ENCODE measurements at regions not wholly inside any gene's neighbourhood (a gene's known extent, or its start where the extent isn't known, plus 50 kb on each side); places are given as distances from the start of the nearest gene placed in this dataset.

DNA sequence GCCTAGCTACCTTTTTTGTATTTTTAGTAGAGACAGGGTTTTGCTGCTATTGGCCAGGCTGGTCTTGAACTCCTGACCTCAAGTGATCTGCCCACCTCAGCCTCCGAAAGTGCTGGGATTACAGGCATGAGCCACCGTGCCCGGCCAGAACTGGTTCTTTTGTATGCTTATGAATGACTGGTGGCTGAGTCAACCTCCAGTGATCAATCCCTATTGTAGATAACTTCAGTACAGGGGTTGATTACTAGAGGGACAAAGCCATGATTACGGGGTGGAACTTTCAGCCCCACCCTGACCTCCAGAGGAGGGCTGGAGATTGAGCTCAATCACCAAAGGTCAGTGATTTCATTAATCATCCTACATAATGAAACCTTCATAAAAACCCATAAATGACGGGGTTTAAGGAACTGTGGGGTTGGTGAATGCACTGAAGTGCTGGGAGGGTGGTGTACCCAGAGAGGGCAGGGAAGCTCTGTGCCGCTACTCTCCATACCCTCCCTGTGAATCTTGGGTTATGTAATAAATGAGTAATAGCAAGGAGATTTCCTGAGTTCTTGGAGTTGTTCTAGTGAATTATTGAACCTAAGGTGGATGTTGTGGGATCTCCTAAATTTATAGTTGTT, 281.8 kb upstream of the CXCR4 start:
- H3K9me3 ChIP-seq (ENCODE audit: low read length): no peaks in the 10 kb centered on the region
- no peaks in the 10 kb centered on the region for H3K36me3 ChIP-seq (ENCODE audit: insufficient read depth, low read length)
- H4K20me1 ChIP-seq (ENCODE audit: insufficient read depth): no peaks in the 10 kb centered on the region
- no peaks in the 10 kb centered on the region for H3K27me3 ChIP-seq (ENCODE audit: insufficient read depth, low read depth, low read length)
- H2AFZ ChIP-seq (ENCODE audit: low read depth, low read length): no peak overlapping the region
- no peak overlapping the region for H3K9ac ChIP-seq (ENCODE audit: low read length)
- H3K27ac ChIP-seq (ENCODE audit: low read length): no peak overlapping the region
- H3K4me3 ChIP-seq (ENCODE audit: low read length): no peak overlapping the region
- H3K9me2 ChIP-seq (ENCODE audit: insufficient read depth, low read length): no peaks in the 10 kb centered on the region
- H3F3A ChIP-seq (ENCODE audit: insufficient read depth, low read length, poor library complexity, severe bottlenecking): no peaks in the 10 kb centered on the region
- TF ChIP-seq RAD21 (conservative IDR thresholded peaks at IDR 0.05) (no peak), EZH2 (IDR thresholded peaks at IDR 0.05; ENCODE audit: borderline replicate concordance, insufficient read depth, low read length, poor library complexity, severe bottlenecking) (no peak), TAF1 (IDR thresholded peaks at IDR 0.05; ENCODE audit: low read depth) (no peak), SMC3 (conservative IDR thresholded peaks at IDR 0.05; ENCODE audit: poor library complexity) (no peak), EP300 (conservative IDR thresholded peaks at IDR 0.05; ENCODE audit: poor library complexity, severe bottlenecking) (no peak)
- TF ChIP-seq, protein P1, sequence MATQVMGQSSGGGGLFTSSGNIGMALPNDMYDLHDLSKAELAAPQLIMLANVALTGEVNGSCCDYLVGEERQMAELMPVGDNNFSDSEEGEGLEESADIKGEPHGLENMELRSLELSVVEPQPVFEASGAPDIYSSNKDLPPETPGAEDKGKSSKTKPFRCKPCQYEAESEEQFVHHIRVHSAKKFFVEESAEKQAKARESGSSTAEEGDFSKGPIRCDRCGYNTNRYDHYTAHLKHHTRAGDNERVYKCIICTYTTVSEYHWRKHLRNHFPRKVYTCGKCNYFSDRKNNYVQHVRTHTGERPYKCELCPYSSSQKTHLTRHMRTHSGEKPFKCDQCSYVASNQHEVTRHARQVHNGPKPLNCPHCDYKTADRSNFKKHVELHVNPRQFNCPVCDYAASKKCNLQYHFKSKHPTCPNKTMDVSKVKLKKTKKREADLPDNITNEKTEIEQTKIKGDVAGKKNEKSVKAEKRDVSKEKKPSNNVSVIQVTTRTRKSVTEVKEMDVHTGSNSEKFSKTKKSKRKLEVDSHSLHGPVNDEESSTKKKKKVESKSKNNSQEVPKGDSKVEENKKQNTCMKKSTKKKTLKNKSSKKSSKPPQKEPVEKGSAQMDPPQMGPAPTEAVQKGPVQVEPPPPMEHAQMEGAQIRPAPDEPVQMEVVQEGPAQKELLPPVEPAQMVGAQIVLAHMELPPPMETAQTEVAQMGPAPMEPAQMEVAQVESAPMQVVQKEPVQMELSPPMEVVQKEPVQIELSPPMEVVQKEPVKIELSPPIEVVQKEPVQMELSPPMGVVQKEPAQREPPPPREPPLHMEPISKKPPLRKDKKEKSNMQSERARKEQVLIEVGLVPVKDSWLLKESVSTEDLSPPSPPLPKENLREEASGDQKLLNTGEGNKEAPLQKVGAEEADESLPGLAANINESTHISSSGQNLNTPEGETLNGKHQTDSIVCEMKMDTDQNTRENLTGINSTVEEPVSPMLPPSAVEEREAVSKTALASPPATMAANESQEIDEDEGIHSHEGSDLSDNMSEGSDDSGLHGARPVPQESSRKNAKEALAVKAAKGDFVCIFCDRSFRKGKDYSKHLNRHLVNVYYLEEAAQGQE (IDR thresholded peaks at IDR 0.05; ENCODE audit: borderline replicate concordance): no peak
- TF ChIP-seq, protein P2, sequence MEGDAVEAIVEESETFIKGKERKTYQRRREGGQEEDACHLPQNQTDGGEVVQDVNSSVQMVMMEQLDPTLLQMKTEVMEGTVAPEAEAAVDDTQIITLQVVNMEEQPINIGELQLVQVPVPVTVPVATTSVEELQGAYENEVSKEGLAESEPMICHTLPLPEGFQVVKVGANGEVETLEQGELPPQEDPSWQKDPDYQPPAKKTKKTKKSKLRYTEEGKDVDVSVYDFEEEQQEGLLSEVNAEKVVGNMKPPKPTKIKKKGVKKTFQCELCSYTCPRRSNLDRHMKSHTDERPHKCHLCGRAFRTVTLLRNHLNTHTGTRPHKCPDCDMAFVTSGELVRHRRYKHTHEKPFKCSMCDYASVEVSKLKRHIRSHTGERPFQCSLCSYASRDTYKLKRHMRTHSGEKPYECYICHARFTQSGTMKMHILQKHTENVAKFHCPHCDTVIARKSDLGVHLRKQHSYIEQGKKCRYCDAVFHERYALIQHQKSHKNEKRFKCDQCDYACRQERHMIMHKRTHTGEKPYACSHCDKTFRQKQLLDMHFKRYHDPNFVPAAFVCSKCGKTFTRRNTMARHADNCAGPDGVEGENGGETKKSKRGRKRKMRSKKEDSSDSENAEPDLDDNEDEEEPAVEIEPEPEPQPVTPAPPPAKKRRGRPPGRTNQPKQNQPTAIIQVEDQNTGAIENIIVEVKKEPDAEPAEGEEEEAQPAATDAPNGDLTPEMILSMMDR (IDR thresholded peaks at IDR 0.05; ENCODE audit: poor library complexity, severe bottlenecking): no peak
- H3K4me2 ChIP-seq (ENCODE audit: low read length): no peak overlapping the region
- H3K79me2 ChIP-seq (replicated peaks; ENCODE audit: insufficient read depth, low read length): no peaks in the 10 kb centered on the region

DNA sequence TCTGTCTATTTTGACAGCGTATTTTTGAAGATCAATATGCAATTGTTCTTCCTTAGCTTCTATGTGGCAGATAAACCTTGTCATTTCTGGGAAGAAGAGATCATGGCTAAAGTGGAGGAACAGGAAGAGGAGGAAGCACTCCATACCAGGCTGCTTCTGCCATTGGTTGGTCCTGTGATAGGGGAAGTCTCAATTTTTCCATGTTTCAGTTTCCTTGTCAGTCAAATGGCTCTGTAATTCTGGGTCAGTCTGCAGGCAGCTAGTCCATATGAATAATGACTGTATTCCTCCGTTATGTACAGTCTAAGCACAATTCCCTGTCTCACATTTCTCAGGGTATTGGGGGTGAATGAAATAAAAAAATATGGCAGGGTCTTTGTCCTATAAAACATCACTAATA, 277.6 kb upstream of the CXCR4 start:
- Histone ChIP-seq H3K9me2 (ENCODE audit: insufficient read depth, low read length) (no peaks in the 10 kb centered on the region), H3F3A (ENCODE audit: insufficient read depth, low read length, poor library complexity, severe bottlenecking) (no peaks in the 10 kb centered on the region), H3K27me3 (ENCODE audit: insufficient read depth, low read depth, low read length) (no peaks in the 10 kb centered on the region), H3K79me2 (replicated peaks; ENCODE audit: insufficient read depth, low read length) (no peaks in the 10 kb centered on the region), H3K4me3 (ENCODE audit: low read length) (no peak overlapping the region), H4K20me1 (ENCODE audit: insufficient read depth) (no peaks in the 10 kb centered on the region), H3K36me3 (ENCODE audit: insufficient read depth, low read length) (no peaks in the 10 kb centered on the region), H3K4me2 (ENCODE audit: low read length) (no peak overlapping the region), H3K9me3 (ENCODE audit: low read length) (no peaks in the 10 kb centered on the region), H3K27ac (ENCODE audit: low read length) (no peak overlapping the region), H2AFZ (ENCODE audit: low read depth, low read length) (no peak overlapping the region), H3K9ac (ENCODE audit: low read length) (no peak overlapping the region)
- TF ChIP-seq RAD21 (conservative IDR thresholded peaks at IDR 0.05): no peak
- TF ChIP-seq EZH2 (IDR thresholded peaks at IDR 0.05; ENCODE audit: borderline replicate concordance, insufficient read depth, low read length, poor library complexity, severe bottlenecking): no peak

Data from neural cell (in vitro differentiated cells).